Renal cortex interstitium (tissue), 11 donors: ENCODE measurements at regions not wholly inside any gene's neighbourhood (a gene's known extent, or its start where the extent isn't known, plus 50 kb on each side); places are given as distances from the start of the nearest gene placed in this dataset.
A peak's percentile ranks its signal among the peaks of the same experiment; 100 is the strongest.

Experiments
- DNase-seq, 11 donors: peaks; one replicate each; pipeline ENCODE4 v3.0.0-alpha.2; 2013; ENCODE audit warnings: low read depth in 9 of 11, low spot score in 4 of 11; ENCODE audit errors: extremely low read depth in 1 of 11

DNA sequence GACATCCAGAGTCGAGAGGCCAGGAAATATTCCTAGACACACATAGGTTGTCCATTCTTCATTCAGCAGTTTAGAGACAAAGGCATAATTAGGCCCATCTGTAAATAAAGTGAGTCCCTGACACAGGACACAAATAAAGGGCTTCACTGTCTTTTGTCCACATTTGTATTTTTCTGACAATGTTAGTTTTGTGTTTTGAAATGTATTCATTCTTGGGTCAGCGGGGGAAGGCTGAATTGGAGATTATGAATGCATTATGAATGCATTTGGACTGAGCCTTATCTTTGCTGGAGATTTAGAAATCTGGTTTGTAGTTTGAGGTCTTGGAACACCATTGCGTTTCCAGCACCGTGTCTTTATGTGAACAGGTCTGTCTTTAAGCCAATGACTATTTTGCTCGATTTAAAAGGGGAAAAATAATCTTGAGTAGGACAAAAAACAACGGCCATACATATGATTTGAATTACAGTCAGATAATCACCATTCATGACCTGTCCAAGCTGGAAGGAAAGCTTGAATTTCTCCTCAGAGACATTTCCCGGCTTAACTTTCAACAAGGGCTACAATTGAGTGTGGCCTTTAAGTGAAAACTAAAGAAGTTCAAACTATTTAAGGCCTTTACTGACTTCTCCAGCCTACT lies 334.8 kb downstream of the WDR11 start:
- no peak for DNase-seq

DNA sequence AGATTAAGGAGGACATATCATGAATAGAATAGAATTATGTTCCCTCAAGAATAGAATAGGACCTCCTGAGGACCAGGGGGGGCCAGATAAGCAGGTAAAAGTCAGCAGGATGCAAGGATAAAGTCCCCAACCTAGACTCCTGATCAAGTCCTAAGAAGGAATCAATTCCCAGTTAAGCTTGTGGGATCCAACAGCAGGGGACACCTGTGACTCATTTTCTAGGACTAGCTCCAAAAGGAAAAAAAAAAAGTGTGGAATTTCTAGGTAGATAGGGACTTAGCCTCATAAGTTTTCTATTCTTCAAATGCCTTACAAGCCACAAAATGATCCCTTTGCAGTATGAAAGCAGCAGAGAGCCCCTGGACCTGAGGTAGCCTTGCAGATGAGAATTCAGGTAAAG lies 336.2 kb downstream of the WDR11 start:
- DNase-seq = no peak

DNA sequence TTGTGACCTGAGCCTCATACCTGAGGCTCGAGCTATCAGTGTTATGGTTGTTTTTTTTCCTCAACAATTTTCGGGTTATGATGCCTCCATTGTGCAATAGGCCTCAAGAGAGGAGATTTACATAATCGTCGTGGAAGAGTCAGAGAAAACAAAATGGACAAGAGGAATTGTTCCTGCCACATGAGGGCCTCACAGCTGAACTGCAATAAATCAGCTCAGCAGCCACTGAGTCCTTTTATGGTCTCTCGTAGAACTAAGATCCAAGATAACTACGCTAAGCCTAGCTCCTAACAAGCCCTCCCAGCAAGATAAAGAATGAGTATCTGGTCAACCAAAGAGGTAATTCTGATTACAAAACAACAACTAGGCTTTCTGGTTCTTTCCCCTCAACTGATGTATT lies 336.8 kb downstream of the WDR11 start:
- peak in 4 of 11 donors; percentile 24 to 43 (median 30) for DNase-seq

DNA sequence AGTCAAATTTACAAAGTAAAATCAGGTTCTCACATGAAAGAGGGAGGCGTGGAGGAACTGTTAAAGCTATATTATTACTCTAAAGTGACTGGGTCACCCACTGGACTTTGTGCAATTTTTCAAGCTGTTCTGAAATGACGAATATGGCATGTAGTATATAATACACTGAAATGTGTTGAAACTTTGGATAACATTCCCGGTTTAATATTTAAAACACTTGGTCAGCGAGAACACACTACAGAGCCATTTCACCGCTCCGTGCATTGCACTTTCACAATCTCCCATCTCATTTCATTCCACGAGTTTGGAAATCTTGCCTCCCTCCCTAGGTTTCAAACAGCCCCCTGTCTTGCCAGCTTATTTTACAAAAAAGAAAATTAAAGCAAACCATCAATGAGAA lies 337.9 kb downstream of the WDR11 start:
- DNase-seq = no peak

DNA sequence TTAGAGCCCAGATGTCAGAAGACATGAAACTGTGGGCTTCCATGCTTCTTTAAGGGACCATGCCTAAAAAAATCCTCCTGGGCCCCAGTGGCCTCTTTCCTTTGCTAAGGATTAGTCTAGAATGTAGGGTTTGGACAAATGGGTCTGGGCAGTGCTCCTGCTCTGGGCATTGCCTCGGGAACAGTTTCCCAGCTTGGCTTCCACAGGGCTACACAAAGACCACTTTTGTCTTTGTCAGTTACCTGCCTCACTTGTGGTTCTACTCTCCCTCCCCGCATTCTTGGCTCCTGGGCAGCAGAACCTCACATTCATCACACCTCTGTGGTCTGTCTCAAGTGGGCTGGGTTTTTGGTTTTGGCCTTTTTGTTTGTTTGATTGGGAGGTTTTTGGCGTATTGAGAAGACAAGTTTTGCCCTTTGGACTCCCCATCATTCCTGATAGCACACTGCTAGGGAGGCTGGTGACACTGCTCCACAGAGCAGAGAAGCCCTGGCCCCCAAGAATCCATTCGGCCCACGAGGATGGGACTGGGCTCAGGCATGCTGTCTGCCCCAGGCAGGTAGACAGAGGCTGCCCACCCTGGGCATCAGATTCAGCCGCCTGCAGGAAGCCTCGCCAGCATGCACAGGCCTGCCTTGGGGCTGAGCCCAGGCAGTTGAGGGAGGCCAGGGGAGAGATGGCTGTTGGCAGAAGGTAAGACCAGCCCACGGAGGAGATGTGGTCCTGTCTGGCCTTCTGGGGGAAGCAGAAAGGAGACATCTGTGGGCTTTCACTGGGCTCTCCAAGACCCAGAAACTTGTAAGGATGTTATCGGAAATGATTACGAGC lies 343.7 kb downstream of the WDR11 start:
- no peak for DNase-seq

DNA sequence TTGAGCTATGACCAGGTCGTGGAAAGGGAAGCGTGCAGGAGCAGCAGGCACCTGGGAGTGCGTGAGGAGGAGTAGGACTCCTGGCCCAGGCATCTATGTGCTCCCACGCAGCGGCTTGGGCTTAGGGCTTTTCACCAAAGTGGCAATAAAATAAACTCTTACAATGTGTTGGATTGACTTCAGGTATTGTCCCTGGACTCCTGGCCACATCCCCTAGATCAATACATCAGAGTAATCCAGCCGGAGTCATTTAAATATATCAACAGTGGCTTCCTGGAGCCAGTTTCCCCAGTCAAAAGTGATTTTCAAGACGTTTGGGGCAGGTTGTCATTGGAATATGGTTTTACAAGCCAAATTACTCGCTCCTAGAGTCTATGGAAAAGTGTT lies 344.4 kb downstream of the WDR11 start:
- DNase-seq = no peak

DNA sequence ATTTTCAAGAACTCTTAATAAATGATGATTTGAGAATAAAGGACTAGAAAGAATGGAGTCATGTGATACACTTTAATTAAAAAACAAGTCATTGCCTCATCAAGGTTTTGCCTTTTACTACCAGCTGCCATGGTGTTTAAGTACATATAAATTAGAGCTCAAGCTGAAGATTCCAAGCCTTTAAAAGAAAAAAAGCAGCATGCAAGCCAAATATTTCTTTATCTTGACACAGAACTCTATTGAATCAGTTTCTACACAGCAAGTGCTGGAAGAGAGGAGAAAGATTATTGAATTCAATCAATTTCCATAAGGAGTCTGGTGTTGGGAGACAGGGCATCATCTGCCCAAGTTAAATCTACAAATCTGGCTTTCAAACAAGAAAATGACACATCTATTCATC lies 347.9 kb downstream of the WDR11 start:
- DNase-seq = no peak

DNA sequence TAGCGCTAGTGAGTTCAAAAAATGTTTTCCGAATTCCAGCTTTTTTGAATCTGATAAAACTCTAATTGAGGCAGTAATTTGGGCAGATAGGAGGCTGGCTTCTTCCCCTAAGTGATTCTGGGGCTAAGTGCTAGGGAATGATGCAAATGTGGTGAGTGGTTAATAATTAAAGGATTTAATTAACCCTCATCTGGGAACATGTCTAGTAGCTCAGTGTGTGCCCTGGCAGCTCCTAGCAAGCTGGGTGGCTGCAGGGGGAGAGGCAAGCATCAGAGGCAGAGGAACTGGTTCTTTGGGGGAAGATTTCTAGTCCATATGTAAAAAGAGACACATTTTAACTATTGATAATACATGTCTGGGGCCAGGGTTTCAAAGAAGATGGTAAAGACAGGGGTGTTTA lies 354.5 kb downstream of the WDR11 start:
- DNase-seq = peak in 1 of 11 donors; percentile 38

DNA sequence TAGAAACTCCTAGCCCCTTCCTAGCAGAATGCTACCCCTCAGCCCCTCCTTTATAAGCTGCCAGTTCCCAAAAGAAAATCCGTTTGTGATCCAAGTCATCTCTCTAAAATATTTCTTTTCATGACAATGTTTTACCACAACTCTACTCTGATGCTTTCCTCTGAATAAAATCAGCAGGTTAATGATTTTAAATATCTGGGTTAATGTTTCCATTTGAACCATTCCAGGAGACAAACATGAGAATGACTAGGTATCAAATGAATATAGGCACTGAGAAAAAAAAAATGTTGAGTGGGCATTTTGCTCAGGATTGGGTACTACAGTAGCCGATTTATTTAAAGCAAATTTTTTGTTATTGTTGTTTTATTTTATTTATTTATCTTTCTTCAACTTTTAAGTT lies 360.3 kb downstream of the WDR11 start:
- no peak for DNase-seq

DNA sequence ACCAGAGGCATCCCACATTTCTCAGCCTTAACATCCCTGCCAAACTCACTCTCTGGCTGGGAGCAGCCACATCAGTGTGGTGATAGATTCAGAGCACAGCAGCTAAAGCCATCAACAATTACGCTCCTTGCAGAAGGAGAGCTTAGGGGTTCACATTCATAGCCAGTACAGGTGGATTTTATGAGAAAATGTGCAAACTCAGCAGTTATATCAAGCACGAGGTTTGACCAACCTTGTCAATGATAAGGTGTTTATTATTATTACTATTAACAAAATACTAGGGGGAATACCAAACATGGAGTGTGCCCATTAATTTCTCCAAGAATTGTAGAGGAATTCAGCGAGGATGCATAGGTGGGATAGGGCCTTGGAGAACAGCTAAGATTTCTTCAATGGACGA lies 362.3 kb downstream of the WDR11 start:
- DNase-seq = no peak

DNA sequence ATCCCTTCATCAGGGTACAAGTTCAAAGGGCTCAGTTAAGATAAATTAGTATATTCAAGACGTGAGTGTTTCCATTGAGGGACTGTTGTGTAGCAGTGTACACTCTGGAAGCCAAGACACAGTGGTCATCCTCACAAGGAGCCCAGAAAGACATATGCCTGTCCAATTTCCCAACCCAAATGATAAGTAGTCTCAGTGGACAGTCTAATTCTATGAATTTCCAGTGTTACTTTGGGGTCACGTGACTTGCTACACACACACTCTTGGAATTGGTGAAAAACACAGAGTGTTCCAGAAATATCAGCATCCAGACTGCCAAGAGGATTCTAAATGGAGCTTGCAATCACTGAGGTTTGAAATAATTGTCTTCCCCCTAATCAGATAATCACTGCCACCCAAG lies 365.1 kb downstream of the WDR11 start:
- no peak for DNase-seq

DNA sequence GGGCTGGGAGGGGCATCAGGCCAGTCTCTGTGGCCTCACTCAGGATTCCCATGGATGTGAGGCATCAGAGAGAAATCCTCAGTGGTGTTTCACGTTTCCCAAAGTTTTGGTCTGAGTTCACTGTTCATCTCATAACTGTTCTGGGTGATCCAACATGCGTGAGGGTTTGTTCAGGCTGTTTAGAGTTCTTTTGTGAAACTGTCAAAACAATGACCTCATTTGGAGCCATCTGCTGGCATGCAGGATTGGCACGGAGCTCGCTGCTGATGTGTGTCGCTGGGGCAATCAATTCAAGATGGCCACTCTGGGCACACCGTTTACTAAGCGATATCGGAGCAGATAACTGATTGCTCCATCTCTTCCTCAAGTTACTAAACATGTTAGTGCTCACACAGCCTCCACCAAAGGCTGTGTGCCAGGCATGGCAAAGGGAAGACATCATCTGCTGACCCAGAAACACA lies 365.6 kb downstream of the WDR11 start:
- no peak for DNase-seq

DNA sequence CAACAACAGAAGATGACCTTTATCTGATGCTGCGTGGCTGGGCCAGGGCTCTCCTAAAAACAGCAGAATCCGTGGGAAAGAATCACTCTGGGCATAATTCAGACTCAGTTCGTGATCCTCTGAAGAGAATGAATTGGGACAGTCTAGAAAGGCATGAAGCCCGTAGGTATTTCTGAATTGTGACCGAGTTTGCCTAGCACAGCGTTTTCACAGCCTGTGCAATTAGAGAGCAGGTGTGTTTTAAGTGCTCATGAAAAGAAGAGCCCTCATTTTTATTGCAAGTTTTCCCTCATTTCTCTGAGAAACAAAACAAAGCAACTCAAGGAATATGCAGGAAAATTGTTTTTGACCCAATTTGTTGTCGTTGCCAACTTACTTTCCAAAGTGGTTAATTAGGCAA lies 366.2 kb downstream of the WDR11 start:
- DNase-seq = no peak

DNA sequence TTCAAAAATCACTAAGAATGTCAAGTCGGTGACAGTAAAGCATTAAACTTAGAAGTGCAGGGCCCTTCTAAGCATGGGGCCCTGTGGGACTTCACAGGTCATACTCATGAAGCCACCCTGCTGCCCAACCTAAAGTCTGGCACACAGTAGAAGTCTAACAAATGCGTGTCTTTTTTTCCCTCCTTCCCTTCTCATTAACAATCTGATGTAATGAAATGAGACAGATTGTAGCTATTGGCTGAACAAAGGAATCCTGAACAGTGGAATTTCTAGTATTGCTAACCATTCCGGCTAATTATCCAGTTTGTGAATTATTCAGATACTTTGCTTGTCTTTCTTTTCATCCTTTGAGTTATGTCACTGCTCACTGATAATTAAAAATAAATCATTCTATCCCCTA lies 369.9 kb downstream of the WDR11 start:
- no peak for DNase-seq

DNA sequence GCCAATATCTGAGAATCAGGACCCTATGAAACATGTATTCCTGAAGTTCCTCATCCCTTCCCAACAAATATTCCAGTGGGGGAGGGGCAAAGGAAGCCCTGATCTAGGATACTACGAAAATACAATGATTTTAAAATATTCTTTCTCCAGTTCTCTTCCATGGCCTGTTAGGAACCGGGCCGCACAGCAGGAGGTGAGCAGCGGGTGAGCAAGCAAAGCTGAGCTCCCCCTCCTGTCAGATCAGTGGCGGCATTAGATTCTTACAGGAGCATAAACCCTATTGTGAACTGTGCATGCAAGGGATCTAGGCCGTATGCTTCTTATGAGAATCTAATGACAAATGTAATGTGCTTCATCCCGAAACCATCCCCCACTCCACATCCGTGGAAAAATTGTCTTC lies 370.8 kb downstream of the WDR11 start:
- DNase-seq = no peak

DNA sequence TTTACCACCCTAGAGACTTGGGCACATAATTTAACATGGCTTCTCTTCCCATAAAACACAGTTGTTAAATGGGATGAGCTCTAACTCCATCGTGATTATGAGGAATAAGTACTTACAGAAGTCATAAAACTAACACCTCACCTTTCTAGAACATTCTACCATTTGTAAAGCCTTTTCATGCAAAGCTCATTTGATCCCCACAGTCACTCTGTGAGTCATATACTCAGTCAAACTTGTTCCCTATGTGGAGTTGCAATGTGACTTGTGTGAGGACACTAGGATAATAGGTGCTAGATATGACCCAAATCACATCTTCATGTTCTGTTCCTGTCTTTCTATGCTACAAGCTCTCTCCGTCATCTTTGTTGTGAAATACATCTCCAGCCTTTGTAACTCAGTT lies 371.7 kb downstream of the WDR11 start:
- no peak for DNase-seq

DNA sequence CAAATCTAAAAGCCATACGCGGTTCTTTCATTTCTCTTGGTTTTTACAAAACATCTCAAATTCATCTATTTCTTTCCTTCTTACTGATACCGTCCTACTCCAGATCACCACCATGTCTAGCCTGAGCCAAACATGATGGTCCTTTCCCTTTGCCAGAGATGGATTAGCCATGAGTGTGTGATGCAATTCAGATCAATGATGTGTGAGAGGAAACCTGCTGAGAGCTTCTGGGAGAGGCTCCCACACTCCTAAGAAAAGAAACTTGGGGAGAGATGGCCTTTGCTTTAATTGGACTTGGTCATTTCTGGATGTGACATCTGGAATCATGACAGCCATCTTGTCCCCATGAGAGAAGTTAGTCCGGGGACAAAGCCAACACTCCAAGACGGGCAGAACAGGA lies 367.2 kb downstream of the FGFR2 start:
- no peak for DNase-seq

DNA sequence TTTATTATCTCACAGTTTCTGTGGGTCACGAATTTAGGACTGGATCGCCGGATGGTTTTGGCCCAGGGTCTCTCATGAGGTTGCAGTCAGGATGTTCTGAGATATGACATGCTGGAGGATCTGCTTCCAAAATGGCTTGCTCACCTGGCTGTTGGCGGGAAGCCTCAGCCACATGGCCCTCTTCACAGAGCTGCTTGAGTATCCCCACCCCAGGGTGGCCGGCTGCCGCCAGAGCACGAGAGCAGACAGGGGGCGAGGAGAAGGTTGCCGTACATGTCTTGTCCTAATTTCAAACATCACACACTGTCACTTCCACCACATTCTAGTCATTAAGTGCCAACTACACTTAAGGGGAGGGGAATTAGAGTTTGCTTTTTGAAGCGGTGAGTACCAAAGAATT lies 365.8 kb downstream of the FGFR2 start:
- DNase-seq = no peak

DNA sequence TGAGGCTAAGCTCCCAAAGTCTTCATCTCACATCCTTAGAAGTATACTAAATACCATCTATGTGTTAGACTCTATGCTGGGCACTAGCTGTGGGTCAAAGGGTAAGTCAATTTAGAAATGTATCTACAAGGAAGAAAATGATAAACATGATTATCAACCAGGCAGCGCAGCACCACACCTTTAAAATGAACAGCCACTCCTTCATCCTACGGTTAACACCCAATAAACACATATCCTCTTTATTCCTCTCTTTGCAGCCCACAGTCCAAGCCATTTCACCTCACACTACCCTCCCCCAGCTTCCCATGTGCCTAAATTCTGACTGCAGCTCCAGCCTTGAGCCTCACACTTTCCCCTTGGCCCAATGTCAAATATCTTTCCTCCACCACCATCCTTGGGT lies 362.6 kb downstream of the FGFR2 start:
- no peak for DNase-seq

DNA sequence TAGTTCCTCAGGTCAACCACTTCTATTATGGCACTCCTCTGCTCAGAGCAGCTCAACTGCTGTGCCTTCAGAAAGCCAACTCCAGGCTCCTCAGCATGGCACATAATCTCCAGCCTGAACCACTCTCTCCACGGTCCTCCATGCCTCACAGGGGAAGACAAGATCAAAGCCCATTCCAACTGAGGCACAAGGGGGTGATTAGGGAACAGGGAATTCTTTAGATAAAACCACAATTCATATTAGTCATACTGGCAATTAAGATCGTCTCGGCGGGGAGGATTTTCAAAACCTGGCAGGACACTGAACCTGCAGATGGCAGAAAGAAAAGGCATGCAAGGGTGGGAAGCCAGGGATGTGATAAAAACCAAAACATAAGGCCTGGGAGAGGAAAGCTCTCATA lies 361.6 kb downstream of the FGFR2 start:
- DNase-seq = no peak

DNA sequence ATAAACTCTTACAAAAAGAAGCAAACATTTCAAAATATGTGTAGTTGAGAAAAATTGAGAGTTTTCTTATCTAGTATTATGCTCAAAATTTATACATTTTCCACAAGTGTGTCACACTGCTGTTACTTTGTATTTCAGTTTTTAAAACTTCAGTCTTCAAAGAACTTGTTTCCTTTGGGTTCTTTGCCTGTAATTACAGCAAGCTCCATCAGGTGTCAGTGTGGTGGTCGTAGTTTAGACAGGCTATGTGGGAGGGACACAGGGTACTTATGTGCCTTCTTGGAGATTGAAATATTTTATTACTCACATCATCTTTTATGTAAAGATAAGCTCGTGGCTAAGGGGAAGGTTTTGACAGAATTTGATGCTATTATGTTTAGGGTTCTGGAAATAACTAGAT lies 360.5 kb downstream of the FGFR2 start:
- DNase-seq = no peak
